ENCODE measurements at regions not wholly inside any gene's neighbourhood (a gene's known extent, or its start where the extent isn't known, plus 50 kb on each side); places are given as distances from the start of the nearest gene placed in this dataset.
A peak's percentile ranks its signal among the peaks of the same experiment; 100 is the strongest.

- DNase-seq (ENCODE audit: extremely low read depth, low read depth), result peak; percentile 69
Measured at GRCh38 chr2:64767670-64768468, 114.2 kb upstream of the SERTAD2 start.

- no peak for DNase-seq (ENCODE audit: extremely low read depth, low read depth)
Measured at GRCh38 chr2:64768491-64769005, 114.8 kb upstream of the SERTAD2 start.

GRCh38 chr2:64769392-64770044 lies 115.8 kb upstream of the SERTAD2 start:
- DNase-seq (ENCODE audit: extremely low read depth, low read depth), result no peak

- DNase-seq (ENCODE audit: extremely low read depth, low read depth), result no peak
Measured at GRCh38 chr2:64770137-64770780, 116.5 kb upstream of the SERTAD2 start.

- no peak for DNase-seq (ENCODE audit: extremely low read depth, low read depth)
Measured at GRCh38 chr2:64770781-64771334, 117.1 kb upstream of the SERTAD2 start.

DNA sequence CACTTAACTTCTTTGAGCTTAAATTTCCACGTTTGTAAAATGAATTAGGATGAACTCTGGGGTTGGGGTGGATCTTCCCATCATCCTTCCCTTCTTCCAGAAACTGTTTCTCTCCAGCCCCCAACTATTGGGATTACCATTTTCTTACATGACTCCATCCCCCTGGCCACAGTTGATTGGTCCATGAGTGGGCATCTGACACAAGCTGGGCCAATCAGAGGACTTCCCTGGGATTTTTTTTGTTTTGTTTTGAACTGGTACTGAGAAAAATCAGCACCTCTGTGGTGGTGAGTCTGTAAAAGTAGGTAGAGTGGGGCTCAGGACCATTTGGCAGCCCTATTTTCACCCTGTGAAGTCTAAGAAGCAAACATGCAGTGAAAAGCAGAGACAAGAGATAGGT lies 118.0 kb upstream of the SERTAD2 start:
- no peak for DNase-seq (ENCODE audit: extremely low read depth, low read depth)

GRCh38 chr2:64773461-64774118 lies 119.9 kb upstream of the SERTAD2 start:
- DNase-seq (ENCODE audit: extremely low read depth, low read depth), result no peak

DNA sequence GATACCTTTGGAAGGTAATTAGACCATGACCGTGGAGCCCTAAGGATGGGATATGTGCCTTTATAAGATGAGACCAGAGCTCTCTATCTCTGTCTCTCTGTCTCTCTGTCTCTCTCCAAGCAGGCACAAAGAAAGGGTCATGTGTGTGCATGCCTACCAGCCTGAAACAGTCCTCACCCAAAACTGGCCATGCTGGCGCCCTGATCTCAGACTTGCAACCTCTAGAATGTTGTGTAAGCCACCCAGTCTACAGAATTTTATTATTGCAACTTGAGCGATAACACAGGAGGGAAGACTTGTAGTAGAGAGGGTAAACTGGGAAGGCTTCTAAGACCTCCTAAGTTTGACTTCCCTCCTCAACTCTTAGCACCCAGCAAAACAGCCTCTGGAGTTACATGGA lies 124.1 kb upstream of the SERTAD2 start:
- no peak for DNase-seq (ENCODE audit: extremely low read depth, low read depth)

DNA sequence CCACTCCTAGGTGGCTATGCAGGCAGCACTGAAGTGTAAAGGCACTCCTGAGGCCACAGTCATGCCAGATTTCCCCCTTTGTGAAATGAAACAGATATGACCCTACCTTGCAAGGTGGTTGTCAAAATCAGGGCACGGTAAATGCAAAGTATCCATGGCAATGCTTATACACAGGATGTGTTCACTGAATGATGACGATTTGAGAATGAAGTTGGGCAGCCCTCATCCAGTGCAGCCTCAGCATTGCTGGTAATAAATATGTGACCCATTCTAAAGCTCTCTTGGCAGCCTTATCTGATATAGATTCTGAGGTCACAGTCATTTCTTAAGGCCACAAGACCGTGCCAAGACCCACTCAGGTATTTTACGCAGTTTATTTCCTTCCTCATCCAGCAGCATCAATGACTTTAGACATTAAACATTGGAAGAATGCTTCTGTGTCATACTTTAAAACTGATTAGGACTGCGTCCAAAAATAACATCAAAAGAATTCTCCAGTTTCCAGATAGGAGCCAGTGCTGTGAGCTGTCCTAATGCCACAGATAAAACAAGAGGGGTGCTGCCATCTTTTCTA lies 125.5 kb upstream of the SERTAD2 start:
- DNase-seq (ENCODE audit: extremely low read depth, low read depth), result peak; percentile 12

- DNase-seq (ENCODE audit: extremely low read depth, low read depth), result no peak
Measured at GRCh38 chr2:64780041-64780440, 126.3 kb upstream of the SERTAD2 start.

GRCh38 chr2:64781711-64782390 lies 128.1 kb upstream of the SERTAD2 start:
- no peak for DNase-seq (ENCODE audit: extremely low read depth, low read depth)

GRCh38 chr2:64784168-64785061 lies 130.7 kb upstream of the SERTAD2 start:
- DNase-seq (ENCODE audit: extremely low read depth, low read depth), result no peak

DNA sequence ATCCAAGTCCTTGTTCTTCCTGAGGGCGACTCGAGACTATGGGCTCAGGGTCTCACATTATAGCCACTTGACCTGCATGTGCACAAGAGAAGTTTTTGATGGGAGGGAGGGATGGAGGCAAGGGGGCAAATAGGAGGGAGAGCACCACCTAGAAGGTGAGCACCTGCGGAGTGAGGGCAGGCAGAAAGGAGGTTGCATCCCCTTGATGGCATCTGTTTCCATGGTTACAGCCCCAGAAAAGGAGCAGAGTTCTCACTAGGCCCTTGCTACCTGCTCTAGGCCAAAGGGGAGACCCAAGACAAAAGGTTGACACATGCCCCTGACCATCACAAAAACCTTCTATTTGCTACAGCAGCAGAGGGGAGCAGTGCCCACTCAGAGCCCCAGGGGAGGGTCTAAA lies 131.5 kb upstream of the SERTAD2 start:
- no peak for DNase-seq (ENCODE audit: extremely low read depth, low read depth)

DNA sequence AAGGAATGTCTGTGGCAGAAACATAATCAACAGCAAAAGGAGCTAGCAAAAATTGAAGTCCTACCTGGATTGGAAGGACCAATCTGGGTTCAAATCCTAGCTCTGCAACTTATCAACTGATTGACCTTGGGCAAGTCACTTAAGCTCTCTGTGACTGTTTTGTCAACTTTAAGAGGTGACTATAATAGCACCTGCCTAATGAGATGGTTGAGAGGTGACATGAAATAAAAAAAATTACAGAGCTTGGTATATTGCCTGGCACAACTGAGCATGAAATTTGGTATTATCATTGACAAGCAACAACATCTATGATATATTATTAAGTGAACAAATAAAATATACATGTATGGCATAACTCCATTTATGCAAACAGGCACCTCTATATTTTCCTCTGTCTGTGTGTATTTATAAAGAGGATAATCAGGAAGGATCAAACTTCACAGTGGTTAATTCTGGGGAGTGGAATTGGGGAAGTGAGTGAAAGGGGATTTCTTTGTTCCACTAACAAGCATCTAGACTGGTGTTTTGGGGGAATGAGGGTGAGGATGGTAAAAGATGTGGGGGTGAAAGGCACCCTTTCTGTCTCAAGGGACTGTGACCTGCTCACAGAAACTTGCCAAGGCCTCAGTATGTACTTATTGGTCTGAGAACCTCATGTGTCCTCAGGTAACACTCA lies 132.8 kb upstream of the SERTAD2 start:
- no peak for DNase-seq (ENCODE audit: extremely low read depth, low read depth)

- DNase-seq (ENCODE audit: extremely low read depth, low read depth), result no peak
Measured at GRCh38 chr2:64787019-64787365, 133.3 kb upstream of the SERTAD2 start.

DNA sequence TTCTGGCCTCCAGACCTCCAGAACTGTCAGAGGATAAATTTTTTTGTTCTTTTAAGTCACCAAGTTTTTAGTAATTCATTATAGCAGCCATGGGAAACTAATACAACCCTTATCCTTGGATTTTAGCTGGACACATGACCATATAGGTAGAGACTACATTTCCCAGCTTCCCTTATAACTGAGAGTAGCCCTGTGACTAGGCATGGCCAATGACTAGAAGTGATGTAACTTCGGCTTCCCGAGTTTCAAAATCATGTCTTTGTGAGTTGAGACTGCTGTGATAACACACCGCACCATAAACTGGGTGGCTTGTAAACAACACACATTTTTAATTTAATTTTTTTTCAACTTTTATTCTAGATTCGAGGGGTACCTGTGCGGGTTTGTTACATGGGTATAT lies 134.0 kb upstream of the SERTAD2 start:
- DNase-seq (ENCODE audit: extremely low read depth, low read depth), result no peak

DNA sequence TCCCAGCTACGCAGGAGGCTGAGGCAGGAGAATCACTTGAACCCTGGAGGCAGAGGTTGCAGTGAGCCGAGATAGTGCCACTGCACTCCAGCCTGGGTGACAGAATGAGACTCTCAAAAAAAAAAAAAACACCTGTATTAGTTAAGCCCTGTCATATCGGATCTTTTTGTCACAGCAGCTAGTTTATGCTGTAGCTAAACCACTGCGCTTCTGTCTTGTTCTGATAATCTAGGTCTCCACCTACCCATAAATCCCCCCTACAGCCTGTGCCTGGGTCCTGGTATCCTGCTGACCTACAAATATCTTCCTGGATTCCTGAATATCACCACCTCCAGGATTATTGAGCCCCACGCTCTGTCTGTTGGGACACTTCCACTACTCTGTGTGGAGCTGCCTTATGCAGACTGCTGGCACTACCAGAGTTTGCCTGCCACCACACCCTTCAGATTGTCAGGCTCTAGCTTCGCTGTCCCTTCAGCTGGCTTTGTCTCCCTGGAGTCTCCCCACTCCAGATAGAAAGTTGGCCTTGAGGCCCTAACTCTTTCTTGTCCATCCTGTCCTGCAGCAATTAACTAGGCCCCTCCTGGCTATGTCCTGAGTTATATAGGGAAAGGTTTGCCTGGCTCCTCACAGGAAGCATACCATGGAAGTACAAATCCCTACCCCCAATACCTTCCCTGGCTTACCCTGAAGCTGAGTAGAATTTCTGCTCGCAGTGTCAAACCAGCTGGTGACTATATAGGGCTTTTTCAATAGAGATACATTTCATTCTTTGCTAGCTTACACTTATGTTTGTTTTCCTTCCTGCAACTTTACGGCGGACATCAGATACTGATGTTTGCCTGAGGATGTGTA lies 136.0 kb upstream of the SERTAD2 start:
- DNase-seq (ENCODE audit: extremely low read depth, low read depth), result no peak

Measured in NCI-H460 (cell line).